NOMO-1 treated with dmso at 0.1 percent for 144 hours (cell line): ENCODE measurements at regions not wholly inside any gene's neighbourhood (a gene's known extent, or its start where the extent isn't known, plus 50 kb on each side); places are given as distances from the start of the nearest gene placed in this dataset.
"Not testable (repeated sequence)": the region's sequence is repeated elsewhere in the genome, so short reads cannot be mapped to it uniquely, and the experiment has no call there.

Source experiments
- DNase-seq: peaks from one replicate; lab custom pipeline; 2025; ENCODE audit not compliant: unreplicated experiment; lab: John Stamatoyannopoulos, UW

GRCh38 chr3:26058901-26059321, 269.0 kb downstream of the OXSM start:
- no peak for DNase-seq

GRCh38 chr3:26061947-26062346, 272.1 kb downstream of the OXSM start:
- no peak for DNase-seq

GRCh38 chr3:26064297-26064696, 274.4 kb downstream of the OXSM start:
- DNase-seq, result no peak

- DNase-seq, result no peak
Observed at GRCh38 chr3:26068890-26069289, 279.0 kb downstream of the OXSM start.

GRCh38 chr3:26070854-26071253, 281.0 kb downstream of the OXSM start:
- DNase-seq, result no peak

GRCh38 chr3:26074080-26074479, 284.2 kb downstream of the OXSM start:
- DNase-seq, result no peak

GRCh38 chr3:26078539-26078938, 288.6 kb downstream of the OXSM start:
- no peak for DNase-seq

- no peak for DNase-seq
Observed at GRCh38 chr3:26081166-26081565, 291.3 kb downstream of the OXSM start.

- DNase-seq, result no peak
Observed at GRCh38 chr3:26081806-26082205, 291.9 kb downstream of the OXSM start.

- no peak for DNase-seq
Observed at GRCh38 chr3:26082911-26083310, 293.0 kb downstream of the OXSM start.

GRCh38 chr3:26084629-26085028, 294.7 kb downstream of the OXSM start:
- DNase-seq, result no peak

GRCh38 chr3:26087751-26088150, 297.9 kb downstream of the OXSM start:
- DNase-seq, result no peak

GRCh38 chr3:26089249-26089648, 299.4 kb downstream of the OXSM start:
- DNase-seq, result no peak

GRCh38 chr3:26090589-26090988, 300.7 kb downstream of the OXSM start:
- no peak for DNase-seq

GRCh38 chr3:26091096-26091495, 301.2 kb downstream of the OXSM start:
- DNase-seq, result no peak

- DNase-seq, result no peak
Observed at GRCh38 chr3:26091626-26092025, 301.7 kb downstream of the OXSM start.

GRCh38 chr3:26097111-26097510, 307.2 kb downstream of the OXSM start:
- DNase-seq, result not testable (repeated sequence)

GRCh38 chr3:26099692-26100091, 309.8 kb downstream of the OXSM start:
- no peak for DNase-seq

- DNase-seq, result no peak
Observed at GRCh38 chr3:26100176-26100575, 310.3 kb downstream of the OXSM start.

- no peak for DNase-seq
Observed at GRCh38 chr3:26102376-26102775, 312.5 kb downstream of the OXSM start.

- no peak for DNase-seq
Observed at GRCh38 chr3:26104851-26105251, 315.0 kb downstream of the OXSM start.

GRCh38 chr3:26105261-26105660, 315.4 kb downstream of the OXSM start:
- no peak for DNase-seq

GRCh38 chr3:26106228-26106627, 316.3 kb downstream of the OXSM start:
- no peak for DNase-seq
